Activated T-cell treated with anti-CD3 and anti-CD28 coated beads, Interleukin-2, amount 50 U/mL, for 72 hours (primary cell): ENCODE measurements at regions not wholly inside any gene's neighbourhood (a gene's known extent, or its start where the extent isn't known, plus 50 kb on each side); places are given as distances from the start of the nearest gene placed in this dataset.

Experiments used
- ATAC-seq, 2 donors: fragments of 150-1000 bp; cut with Tn5 transposase; replicated peaks in 1 of 2; 2 replicates each; pipeline ENCODE4 v1.10.0; 2021; ENCODE audit warnings: moderate library complexity in 2 of 2, mild to moderate bottlenecking in 1 of 2
- DNase-seq, 2 donors: peaks; one replicate each; pipeline ENCODE4 v3.0.0; 2021 to 2022; ENCODE audit warnings: mixed read lengths in 1 of 2
- H3K27ac Mint-ChIP-seq: one replicate; pipeline ENCODE4 v1.8.0; 2022; ENCODE audit warnings: mild to moderate bottlenecking, moderate library complexity, mixed read lengths
- H3K27me3 Mint-ChIP-seq: one replicate; pipeline ENCODE4 v1.8.0; 2022; ENCODE audit warnings: low read depth, mixed read lengths
- H3K36me3 Mint-ChIP-seq, 2 donors: one replicate each; pipeline ENCODE4 v1.8.0; 2022; ENCODE audit warnings: mixed read lengths in 2 of 2, mild to moderate bottlenecking in 1 of 2; ENCODE audit not compliant: insufficient read depth in 2 of 2
- H3K4me1 Mint-ChIP-seq: one replicate; pipeline ENCODE4 v1.8.0; 2022; ENCODE audit warnings: low read depth, mixed read lengths
- H3K4me3 Mint-ChIP-seq, 2 donors: one replicate each; pipeline ENCODE4 v1.8.0; 2022; ENCODE audit warnings: mild to moderate bottlenecking in 2 of 2, mixed read lengths in 2 of 2, moderate library complexity in 2 of 2
- H3K9me3 Mint-ChIP-seq, 2 donors: one replicate each; pipeline ENCODE4 v1.8.0; 2022; ENCODE audit warnings: mixed read lengths in 2 of 2

DNA sequence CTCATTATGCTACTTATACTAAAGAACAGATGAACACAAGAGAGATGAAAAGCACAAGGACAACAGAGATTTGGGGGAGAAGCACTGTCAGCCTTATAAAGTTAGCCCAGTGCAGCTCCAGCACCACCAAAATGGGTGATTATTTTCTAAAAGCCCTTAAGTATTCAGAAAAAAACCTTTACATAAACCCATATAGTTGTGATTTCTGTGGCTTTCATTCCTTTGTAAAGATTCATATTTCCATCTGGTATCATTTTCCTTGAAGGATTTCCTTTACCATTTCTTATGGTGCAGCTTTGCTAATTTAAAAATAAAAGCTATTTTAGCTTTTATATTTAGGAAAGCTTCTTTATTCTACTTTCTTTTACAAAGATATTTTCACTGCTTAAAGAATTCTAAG, 311.0 kb downstream of the TMEM167A start:
- no peak for ATAC-seq

DNA sequence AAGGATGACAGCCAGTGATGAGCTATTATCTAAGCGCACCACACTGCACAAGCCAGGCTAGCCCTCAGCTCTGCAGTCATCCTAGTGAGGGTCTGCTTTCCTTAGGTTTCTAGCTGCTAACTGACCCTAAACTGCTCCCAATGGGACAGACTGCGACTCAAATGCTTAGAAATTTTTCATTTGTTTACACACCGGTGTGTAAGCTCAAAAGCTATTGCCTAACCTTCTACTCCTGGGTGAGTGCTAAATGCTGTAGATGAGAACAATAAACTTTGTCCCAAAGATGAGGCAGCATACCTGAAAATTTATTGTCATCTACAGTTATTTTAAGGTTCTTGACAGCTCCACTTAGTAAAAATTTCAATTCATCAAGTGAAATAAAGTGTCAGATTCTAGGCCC, 311.4 kb downstream of the TMEM167A start:
- Mint-ChIP-seq H3K27me3 (no peaks in the 10 kb centered on the region), H3K4me3 (no peak overlapping the region), H3K27ac (no peak overlapping the region), H3K36me3 (peaks cover 0 to 2% of the 10 kb centered on the region in 2 donors), H3K9me3 (peaks cover 0 to 2% of the 10 kb centered on the region in 2 donors), H3K4me1 (no peaks in the 10 kb centered on the region)
- ATAC-seq (no peak), DNase-seq (no peak)

More for the DNA sequence above, 311.0 kb downstream of the TMEM167A start:
- no peaks in the 10 kb centered on the region for H3K27me3 Mint-ChIP-seq
- DNase-seq = no peak
- no peak overlapping the region for H3K27ac Mint-ChIP-seq
- no peak overlapping the region for H3K4me3 Mint-ChIP-seq
- H3K4me1 Mint-ChIP-seq = no peaks in the 10 kb centered on the region
- peaks cover 0 to 2% of the 10 kb centered on the region in 2 donors for H3K36me3 Mint-ChIP-seq
- peaks cover 0 to 2% of the 10 kb centered on the region in 2 donors for H3K9me3 Mint-ChIP-seq

DNA sequence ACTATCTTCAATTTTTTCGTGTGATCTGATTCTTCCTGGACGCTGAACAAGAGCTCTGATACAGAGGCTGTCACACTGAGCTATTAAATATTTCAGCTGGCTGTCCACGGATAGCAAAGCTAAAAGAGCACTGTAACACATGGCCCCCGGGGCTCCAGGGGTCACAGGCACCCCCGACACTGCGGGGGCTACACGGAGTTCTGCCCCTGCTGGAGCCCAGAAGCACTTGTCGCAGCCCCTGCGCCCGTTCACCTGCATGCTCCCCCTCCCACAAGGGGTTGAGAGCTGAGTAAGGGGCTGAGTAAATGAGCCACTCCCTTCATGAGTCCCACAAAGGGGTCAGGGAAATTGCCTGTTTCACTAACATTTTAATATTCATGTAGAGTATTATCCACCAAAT, 316.3 kb downstream of the TMEM167A start:
- H3K27ac Mint-ChIP-seq = no peak overlapping the region

DNA sequence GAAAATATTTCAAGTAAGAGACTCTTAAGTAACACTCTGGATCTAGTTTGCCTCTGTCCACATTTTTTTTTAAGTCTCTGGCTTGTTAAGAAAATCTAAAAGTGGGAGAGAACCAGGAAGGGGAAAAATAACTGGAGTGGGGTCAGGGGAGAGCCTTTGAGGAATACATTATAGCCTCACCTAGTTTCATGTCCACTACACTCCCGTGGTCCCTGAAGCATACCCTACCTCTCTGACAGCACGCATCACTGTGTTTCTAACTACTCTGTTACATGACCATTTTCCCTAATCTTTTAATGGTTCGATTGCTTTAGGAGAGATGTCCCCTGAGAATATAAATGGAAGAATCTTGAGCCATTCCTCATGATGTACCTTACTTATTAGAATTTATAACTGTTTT, 318.3 kb downstream of the TMEM167A start:
- ATAC-seq = no peak
- Mint-ChIP-seq H3K27me3 (no peaks in the 10 kb centered on the region), H3K9me3 (no peaks in the 10 kb centered on the region), H3K4me1 (no peaks in the 10 kb centered on the region), H3K27ac (no peak overlapping the region), H3K4me3 (no peak overlapping the region), H3K36me3 (peaks cover 0 to 2% of the 10 kb centered on the region in 2 donors)
- DNase-seq = no peak

More for the DNA sequence above, 316.3 kb downstream of the TMEM167A start:
- ATAC-seq = no peak
- no peaks in the 10 kb centered on the region for H3K9me3 Mint-ChIP-seq
- H3K36me3 Mint-ChIP-seq = peaks cover 0 to 2% of the 10 kb centered on the region in 2 donors
- no peaks in the 10 kb centered on the region for H3K4me1 Mint-ChIP-seq
- no peak for DNase-seq
- H3K27me3 Mint-ChIP-seq = no peaks in the 10 kb centered on the region
- no peak overlapping the region for H3K4me3 Mint-ChIP-seq

DNA sequence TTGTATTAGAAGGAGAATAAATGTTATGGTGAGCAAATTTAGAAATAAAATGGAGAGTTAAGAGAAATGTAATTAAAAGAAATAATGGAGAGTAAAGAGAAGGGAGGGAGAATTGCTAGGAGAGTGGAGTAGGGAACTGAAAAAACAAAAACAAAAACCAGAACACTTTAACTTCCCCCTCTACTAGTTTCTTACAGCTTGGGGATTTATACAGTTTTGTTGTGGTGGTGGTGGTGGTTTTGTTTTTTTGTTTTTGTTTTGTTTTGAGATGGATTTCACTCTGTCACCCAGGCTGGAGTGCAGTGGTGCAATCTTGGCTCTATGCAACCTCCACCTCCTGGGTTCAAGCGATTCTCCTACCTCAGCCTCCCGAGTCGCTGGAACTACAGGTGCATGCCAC, 322.4 kb downstream of the TMEM167A start:
- Mint-ChIP-seq H3K4me3 (no peak overlapping the region), H3K27me3 (no peaks in the 10 kb centered on the region), H3K36me3 (peaks cover 0 to 1% of the 10 kb centered on the region in 2 donors), H3K4me1 (no peaks in the 10 kb centered on the region), H3K9me3 (peaks cover 2 to 3% of the 10 kb centered on the region in 2 donors), H3K27ac (no peak overlapping the region)
- DNase-seq (no peak), ATAC-seq (no peak)

DNA sequence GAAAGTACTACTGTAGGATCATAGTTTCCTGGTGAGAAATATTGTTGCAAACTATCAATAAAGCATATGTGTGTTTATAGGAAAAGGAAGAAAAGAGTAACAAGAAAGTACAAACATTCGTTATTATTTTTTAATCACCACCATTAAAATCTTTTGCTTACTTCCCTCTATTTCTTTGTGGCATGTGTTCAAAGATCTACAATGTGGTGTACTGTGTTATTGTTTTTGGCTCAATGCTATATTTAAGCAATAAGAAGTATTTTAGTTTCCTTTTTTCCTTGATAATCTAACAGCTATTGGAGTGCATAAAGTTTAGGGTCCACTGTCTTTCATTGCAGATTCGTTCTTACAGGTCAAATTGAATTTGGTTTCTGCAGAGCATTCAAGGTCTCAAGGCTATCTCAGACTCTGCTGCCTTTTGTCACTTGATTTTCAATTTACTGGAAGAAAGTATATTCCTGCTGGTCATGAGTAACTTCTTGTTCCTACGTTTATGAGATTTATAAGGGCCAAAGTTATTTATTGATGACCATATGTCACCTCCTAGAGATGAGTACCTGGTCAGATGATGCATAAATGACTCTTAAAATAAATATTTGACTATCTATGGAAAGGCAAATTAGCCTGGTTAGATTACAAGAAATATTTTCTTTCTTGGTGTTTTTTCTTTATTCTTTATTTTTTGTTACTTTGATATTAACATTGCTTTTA, 323.0 kb downstream of the TMEM167A start:
- ATAC-seq = no peak
- Mint-ChIP-seq H3K4me3 (no peak overlapping the region), H3K27ac (no peak overlapping the region), H3K27me3 (no peaks in the 10 kb centered on the region), H3K9me3 (peaks cover 2 to 3% of the 10 kb centered on the region in 2 donors), H3K4me1 (peaks cover 5% of the 10 kb centered on the region), H3K36me3 (peaks cover 0 to 1% of the 10 kb centered on the region in 2 donors)
- DNase-seq = no peak

DNA sequence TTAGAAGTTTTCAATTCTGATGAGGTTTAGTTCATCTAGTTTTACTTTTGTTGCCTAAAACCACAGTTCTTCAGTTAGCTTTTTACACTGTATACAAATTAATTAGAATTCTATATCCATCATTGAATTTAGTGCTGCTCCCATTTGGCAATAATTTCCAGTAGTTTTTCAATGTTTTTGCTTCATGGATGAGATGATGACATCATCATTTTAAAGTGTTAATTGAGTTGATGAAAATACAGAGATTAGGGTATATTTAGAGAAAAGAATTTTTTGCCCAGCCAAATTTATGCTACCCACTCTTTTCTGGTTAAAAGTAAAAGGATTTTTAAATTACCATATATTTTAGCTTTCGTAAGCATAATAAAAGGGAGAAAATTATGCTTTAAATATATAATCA, 323.8 kb downstream of the TMEM167A start:
- H3K4me3 Mint-ChIP-seq = no peak overlapping the region
- peaks cover 13% of the 10 kb centered on the region for H3K4me1 Mint-ChIP-seq
- H3K27me3 Mint-ChIP-seq = no peaks in the 10 kb centered on the region
- ATAC-seq (no peak), DNase-seq (no peak)
- H3K36me3 Mint-ChIP-seq = peaks cover 0 to 1% of the 10 kb centered on the region in 2 donors
- peaks cover 2 to 3% of the 10 kb centered on the region in 2 donors for H3K9me3 Mint-ChIP-seq
- no peak overlapping the region for H3K27ac Mint-ChIP-seq

DNA sequence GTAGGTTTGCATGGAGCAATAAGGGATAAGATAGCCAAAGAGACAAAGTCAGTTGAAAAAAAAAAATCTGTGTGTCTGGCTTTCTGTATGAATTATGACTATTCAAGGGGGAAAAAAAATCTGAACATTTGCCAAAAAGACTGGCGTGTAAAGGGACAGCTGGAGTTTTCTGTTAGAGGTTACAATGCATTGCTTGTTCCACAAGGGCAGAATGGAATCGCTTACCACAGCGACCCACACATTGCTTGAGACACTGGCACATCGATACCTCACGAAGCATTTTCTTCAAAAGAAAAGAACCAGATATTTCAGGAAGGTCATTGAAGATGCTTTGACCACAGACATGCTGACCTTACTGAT, 327.8 kb downstream of the TMEM167A start:
- no peak for ATAC-seq
- Mint-ChIP-seq H3K9me3 (peaks cover 2 to 4% of the 10 kb centered on the region in 2 donors), H3K4me1 (peaks cover 16% of the 10 kb centered on the region)

DNA sequence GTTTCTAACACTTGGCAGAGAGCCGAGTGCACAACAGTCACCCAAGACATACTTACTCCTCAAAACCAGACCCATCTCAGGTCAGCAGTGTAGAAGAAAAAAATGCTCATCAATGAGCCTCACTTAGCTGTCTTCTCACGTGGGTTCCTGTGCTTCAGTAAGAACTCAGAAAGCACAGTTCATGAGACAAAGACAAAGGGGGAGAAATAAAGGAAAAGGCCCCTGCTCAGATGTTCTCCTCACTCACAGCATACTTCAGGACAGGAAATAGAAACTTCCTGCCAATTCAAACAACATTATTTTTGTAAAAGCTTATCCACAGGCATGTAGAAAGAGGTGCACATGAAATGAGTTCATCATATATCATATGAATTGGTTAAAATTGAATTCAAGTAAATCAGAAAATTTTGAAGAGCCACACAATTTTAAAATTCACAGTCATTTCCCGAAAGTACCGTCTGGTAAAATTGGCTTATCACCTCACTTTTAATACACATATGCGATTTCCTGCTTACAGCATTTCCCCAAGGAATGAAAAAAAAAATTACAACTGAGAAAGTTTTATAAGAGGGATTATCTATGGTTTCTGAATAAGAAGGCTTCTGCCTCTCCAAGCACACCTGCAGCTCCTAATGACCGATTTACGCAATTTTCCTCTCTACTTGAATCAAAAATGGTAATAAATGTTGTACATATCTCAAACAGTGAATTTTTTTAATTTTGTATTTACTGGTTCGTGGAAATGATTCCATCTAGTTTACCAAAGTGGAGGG, 328.3 kb downstream of the TMEM167A start:
- H3K4me3 Mint-ChIP-seq = no peak overlapping the region
- no peaks in the 10 kb centered on the region for H3K27me3 Mint-ChIP-seq
- peaks cover 16% of the 10 kb centered on the region for H3K4me1 Mint-ChIP-seq
- H3K9me3 Mint-ChIP-seq = peaks cover 2 to 4% of the 10 kb centered on the region in 2 donors
- peaks cover 0 to 1% of the 10 kb centered on the region in 2 donors for H3K36me3 Mint-ChIP-seq
- ATAC-seq (peak in 1 of 2 donors; percentile 43), DNase-seq (peak in 1 of 2 donors; percentile 1)
- no peak overlapping the region for H3K27ac Mint-ChIP-seq

More for the DNA sequence above, 327.8 kb downstream of the TMEM167A start:
- H3K27me3 Mint-ChIP-seq = no peaks in the 10 kb centered on the region
- peaks cover 0 to 1% of the 10 kb centered on the region in 2 donors for H3K36me3 Mint-ChIP-seq
- no peak overlapping the region for H3K4me3 Mint-ChIP-seq
- no peak for DNase-seq
- H3K27ac Mint-ChIP-seq = no peak overlapping the region

DNA sequence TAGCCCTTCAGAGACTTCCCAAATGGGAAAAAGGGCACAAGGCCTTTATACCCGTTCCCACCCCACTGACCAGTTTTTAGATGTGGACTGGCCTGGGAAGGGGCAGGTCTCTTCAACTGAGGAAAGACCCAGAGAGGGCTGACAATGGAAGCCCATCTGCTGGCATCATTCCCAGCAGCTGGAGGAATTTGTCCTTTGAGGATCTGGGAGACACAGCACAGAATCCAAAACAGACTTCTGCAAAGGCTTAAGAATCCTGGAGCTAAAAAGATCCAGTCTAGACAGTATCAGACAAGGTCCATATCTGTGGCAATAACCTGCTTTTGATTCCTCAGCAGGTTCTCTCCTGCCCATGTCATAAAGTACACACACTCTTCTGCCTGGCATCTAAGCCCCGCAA, 329.2 kb downstream of the TMEM167A start:
- peaks cover 16% of the 10 kb centered on the region for H3K4me1 Mint-ChIP-seq
- H3K27ac Mint-ChIP-seq = no peak overlapping the region
- ATAC-seq = no peak

DNA sequence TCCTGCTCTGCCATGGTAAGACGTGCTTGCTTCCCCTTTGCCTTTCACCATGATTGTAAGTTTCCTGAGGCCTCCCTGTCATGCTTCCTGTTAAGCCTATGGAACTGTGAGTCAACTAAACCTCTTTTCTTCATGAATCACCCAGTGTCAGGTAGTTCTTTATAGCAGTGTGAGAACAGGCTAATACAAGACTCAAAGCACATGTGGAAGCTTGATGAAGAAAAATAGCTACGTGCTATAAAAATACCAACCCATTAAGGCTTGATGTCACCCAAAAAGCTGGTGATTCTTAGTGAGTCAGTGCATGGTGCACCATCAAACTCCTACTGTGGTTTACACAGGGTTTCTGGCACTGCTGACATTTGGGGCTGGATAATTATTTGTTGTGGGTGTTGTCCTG, 332.2 kb downstream of the TMEM167A start:
- H3K9me3 Mint-ChIP-seq = peaks cover 0 to 1% of the 10 kb centered on the region in 2 donors
- H3K4me1 Mint-ChIP-seq = peaks cover 16% of the 10 kb centered on the region
- no peak overlapping the region for H3K4me3 Mint-ChIP-seq
- ATAC-seq (no peak), DNase-seq (no peak)
- H3K27me3 Mint-ChIP-seq = no peaks in the 10 kb centered on the region
- H3K36me3 Mint-ChIP-seq = no peaks in the 10 kb centered on the region
- H3K27ac Mint-ChIP-seq = no peak overlapping the region

More for the DNA sequence above, 329.2 kb downstream of the TMEM167A start:
- Mint-ChIP-seq H3K9me3 (peaks cover 2 to 4% of the 10 kb centered on the region in 2 donors), H3K4me3 (no peak overlapping the region), H3K27me3 (no peaks in the 10 kb centered on the region), H3K36me3 (peaks cover 0 to 1% of the 10 kb centered on the region in 2 donors)
- no peak for DNase-seq

DNA sequence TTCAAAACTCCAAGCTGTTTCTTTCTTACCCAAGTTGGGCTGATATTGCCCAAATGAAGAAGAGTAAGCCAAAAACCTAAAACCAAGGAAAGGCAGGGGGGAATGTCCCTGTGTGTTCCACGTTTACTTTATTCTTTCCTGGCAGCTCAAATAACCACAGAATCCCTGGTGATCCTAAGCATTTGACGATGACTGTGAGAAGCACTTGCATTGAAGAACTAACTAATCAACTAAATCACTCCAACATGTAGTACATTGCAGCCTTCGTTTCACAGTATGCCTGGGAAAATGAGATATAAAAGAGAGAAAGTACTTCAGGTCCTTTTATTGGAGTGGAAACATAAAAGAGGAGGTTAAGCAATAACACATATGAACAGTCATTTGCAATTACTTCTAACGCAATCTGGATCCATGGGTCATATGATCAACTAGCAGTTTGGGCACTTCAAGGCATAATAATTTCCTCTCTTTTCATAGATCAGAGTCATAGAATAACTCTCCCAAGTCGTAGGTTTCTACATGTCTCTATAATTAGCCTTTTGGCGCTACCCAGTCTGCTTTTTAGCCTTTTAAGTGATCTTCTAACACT, 338.4 kb downstream of the TMEM167A start:
- Mint-ChIP-seq H3K4me3 (no peak overlapping the region), H3K4me1 (no peaks in the 10 kb centered on the region), H3K36me3 (no peaks in the 10 kb centered on the region), H3K27ac (no peak overlapping the region), H3K27me3 (no peaks in the 10 kb centered on the region), H3K9me3 (no peaks in the 10 kb centered on the region)
- DNase-seq (no peak), ATAC-seq (no peak)

DNA sequence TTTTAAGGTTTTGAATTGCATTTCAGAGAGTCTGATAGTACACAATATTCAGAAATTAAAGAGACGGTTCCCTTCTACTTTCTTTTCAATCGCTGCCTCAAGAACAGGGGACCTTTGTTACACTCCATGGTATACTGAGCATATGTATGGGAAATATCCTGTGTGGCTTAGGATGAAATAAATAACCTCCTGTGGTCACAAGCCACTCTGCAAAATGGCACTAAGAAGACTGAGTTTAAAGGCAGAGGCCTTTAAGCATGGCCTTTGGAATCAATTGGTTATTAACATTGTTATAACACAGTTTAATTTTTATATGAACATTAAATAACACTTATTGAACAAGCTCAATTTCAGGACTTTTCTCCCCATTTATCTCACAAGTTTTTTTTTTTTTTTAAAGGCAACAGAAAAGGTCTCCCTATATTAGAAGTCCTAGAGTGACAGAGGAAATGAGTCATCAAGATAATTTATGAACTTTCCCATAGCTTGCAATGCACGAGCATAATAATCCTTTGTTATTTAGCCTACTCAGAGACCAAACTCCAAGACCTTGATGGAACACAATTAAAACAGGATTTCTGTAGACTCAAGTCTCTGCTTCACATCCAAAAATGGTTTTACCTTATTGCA, 341.9 kb downstream of the TMEM167A start:
- peaks cover 0 to 3% of the 10 kb centered on the region in 2 donors for H3K36me3 Mint-ChIP-seq
- no peaks in the 10 kb centered on the region for H3K27me3 Mint-ChIP-seq
- no peaks in the 10 kb centered on the region for H3K4me1 Mint-ChIP-seq
- no peak overlapping the region for H3K27ac Mint-ChIP-seq
- peaks cover 0 to 1% of the 10 kb centered on the region in 2 donors for H3K9me3 Mint-ChIP-seq
- no peak for ATAC-seq
- no peak overlapping the region for H3K4me3 Mint-ChIP-seq
- DNase-seq = no peak
